ENCODE measurements at regions not wholly inside any gene's neighbourhood (a gene's known extent, or its start where the extent isn't known, plus 50 kb on each side); places are given as distances from the start of the nearest gene placed in this dataset.

GRCh38 chr6:167442796-167443680, 118.2 kb downstream of the TTLL2 start:
- DNase-seq = no peak

- no peak for DNase-seq
Measured at GRCh38 chr6:167444602-167445346, 119.9 kb downstream of the TTLL2 start.

DNA sequence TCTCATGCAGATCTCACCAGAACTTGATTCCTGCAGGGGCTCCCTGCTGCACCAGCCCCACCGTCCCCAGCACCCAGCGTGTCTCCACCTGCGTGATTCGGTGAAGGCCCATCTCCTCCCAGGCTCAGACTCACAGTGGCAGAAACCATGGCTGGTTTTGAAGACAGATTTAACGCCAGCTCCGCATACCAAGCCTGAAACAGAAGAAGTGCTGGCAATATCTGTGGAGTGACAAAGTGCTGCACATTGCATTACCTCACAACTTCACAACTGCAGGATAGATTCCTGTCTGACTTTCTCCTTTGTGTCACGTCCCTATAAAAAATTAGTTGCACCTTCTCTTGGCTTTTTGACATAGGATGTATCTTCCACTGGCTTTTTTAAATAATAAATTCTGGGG, 120.7 kb downstream of the TTLL2 start:
- DNase-seq = no peak

DNA sequence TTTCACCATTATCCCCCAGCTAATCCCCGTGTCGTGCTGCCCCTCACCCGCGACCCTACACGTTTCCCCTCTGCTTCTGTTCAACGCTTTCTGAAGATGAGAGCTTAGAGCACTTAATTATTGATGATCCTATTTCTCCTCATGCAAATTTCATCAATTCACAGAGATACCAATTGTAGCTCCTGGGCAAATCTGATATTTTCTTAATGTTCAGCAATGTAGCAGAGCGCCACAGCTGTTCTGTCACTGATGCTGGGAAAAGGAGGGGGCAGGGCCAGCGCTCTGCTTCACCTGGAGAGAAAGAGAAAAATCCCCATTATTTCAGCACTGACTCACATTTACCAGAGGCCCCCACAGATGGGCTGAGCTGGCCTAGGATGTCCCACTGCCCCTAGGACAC, 121.2 kb downstream of the TTLL2 start:
- DNase-seq = no peak

DNA sequence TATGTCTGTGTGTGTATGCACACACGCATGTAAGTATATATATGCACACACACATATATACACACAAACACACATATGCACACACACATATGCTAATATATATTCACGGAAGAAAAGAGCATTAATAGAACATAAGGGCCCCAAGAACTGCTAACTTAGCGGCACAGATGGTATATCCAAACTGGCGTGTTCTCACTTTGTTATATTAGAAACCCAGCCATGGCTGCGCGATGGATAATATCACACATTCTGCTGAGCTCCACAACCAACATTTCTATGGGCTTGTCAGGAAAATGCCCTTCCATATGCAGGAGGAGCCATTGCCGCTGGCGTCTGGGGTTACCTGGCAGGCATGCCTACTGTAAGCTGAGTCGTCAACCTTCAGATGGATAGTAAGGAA, 122.1 kb downstream of the TTLL2 start:
- no peak for DNase-seq

GRCh38 chr6:167448378-167448777, 123.5 kb downstream of the TTLL2 start:
- DNase-seq = no peak

DNA sequence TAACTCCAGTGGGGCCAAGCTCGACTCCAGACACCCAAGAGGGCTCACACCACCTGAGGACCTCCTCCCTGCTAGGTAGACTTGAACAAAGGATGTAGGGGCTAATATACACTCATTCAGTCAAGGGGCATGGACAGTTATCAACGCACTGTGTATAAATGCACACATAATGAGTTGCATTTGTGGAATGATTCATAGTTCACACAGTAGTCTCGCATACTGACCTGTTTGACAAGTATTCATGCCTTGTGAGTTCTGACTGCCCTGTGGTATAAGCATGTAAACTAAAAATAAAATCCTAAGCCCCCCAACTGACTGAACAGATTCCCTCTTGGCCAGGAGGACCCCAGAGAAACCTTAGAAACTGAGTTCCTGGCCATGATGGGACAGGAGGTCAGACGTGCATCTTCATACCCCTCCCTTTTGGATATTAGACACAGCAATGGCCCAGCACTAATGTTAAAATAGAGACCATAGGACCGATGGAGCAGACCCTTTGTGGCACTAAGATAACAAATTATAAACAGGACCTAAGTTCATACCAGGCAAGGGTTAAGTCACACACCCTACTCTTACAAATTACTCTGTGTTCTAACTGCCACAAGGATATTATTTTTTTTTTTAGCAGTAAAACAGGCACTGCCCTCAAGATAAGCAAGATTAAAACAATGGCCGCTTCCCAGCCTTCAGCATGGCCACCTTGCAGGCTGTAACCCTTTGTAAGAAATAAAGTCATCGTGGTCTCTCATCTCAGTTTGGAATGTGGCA, 124.4 kb downstream of the TTLL2 start:
- no peak for DNase-seq

DNA sequence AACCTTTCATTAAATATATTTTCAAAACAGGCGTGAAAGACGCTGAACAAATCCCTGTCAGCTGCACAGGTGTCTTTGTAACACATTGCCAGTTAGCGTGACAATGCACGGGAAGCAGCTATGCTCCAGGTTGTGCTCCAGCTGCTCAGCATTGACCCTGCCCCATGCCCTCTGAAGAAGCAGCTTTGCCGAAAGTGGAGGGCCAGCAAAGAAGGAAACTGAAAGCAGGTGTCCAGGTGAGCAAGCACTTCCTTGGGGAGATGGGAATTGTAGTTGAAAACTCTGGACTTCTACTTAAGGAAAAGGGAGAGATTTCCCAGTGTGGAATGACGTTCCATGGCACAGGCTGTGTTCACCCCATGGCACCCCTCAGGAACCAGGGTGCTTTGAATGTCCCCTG, 125.7 kb downstream of the TTLL2 start:
- no peak for DNase-seq

GRCh38 chr6:167452338-167453081, 127.6 kb downstream of the TTLL2 start:
- no peak for DNase-seq

- DNase-seq = no peak
Measured at GRCh38 chr6:167453082-167453446, 128.2 kb downstream of the TTLL2 start.

GRCh38 chr6:167454003-167454402, 129.1 kb downstream of the TTLL2 start:
- no peak for DNase-seq

GRCh38 chr6:167455371-167455770, 130.5 kb downstream of the TTLL2 start:
- no peak for DNase-seq

DNA sequence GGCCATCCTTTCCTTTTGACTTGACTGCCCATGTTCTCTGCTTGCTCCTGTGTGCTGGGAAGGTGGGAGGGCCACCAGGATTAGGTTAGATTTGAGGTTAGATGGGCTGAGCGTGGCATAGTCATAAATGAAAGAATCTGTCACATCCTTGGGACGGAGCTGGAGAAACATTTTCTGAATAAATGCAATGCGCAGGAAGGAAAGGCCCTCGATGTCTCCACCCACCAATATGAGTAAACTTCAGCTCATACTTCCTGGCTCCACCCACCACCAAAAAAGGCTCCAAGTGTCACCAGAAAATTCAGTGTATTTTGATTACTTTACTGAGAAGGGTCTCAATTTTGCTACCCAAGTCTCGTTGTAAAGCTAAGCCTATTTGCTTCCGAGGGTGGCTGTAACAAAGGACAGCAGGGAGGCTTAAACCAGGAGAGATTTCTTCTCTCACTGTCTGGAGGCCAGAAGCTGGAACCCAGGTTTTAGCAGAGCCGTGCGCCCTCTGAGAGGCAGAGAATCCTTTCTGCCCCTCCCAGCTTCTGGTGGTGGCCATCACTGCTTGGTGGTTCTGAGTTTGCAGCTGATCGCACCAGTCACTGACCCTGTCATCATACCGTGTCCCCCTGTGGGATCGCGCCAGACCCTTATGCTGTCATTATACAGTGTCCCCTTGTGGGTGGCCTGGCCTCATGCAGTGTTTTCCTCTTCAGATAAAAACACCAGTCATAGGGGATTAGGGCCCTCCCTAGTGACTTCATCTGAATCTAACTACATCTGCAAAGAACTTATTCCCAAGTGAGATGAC, 137.8 kb downstream of the TTLL2 start:
- DNase-seq = no peak

GRCh38 chr6:167464177-167464576, 139.3 kb downstream of the TTLL2 start:
- no peak for DNase-seq

DNA sequence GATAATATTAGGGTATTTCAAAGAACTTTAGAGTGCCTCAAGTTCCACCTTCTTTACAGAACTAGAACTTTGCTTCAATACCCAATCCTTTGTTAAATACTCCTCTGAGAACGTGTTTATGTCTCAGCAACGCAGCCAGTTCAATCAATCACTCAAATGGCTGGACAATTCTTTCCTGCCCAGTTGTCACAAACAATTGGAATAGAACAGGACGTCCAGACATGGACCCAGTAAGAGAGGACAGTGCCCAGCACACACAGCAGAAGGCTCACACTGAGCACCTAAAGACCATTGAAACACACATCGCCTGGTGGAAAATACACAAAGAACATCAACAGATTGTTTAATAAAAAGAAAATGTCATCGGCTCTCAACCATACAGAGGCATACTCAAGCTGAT, 140.6 kb downstream of the TTLL2 start:
- DNase-seq = no peak

GRCh38 chr6:167467282-167467681, 142.4 kb downstream of the TTLL2 start:
- no peak for DNase-seq

GRCh38 chr6:167467793-167468431, 143.0 kb downstream of the TTLL2 start:
- no peak for DNase-seq

DNA sequence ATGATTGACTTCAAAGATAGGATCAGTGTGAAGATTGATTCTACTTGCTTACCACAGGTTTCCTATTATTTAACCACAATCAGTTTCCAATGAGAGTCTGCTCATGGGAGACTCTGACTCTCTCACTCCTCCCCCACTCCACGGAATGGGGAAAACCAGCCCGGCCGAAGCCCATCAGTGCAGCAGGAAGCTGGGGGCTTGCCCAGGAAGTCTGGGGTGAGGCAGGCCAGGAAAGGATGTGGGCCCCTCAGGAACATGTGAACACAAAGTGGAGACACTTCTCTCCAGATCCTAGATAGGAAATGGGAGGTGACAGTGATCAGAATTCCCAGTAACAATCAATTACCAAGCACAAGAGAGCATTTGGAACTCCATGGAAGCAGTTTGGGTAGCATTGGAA, 144.2 kb downstream of the TTLL2 start:
- DNase-seq = no peak

- no peak for DNase-seq
Measured at GRCh38 chr6:167469672-167470071, 144.8 kb downstream of the TTLL2 start.

DNA sequence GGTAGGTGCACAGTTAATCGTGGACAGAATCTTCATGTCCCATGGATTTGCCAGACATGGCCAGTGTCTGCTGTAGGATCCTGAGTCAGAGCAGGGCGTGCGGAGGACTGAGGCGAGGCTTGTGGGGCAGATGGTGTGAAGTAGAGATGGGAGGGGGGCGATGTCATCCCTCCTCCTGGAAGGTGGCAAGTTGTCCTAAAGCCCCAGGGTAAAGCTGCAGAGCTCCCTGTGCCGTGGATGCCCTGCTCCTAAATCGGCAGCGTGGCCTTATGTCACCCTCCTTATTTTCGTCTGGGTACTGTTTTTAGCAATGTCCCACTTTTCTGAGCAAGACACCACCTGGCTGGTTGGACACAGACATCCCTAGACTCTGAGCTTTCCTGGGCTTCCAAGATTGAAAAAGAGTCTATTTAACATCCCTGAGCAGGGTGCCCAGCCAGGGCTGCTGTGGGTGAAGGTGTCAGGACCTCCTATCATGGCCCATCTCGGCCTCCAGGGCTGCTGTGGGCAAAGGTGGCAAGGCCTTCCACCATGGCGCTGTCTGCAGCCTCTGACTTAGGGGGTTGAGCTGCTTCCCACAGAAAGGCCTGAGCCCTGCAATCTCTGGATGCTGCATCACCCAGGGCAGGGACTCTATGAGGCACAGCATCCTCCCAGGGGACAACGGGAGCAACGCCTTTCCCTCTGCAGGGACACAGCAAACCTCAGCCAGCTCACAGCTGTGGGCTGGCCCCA, 145.4 kb downstream of the TTLL2 start:
- DNase-seq = no peak

Data from NCI-H69 (cell line).